ENCODE measurements at regions not wholly inside any gene's neighbourhood (a gene's known extent, or its start where the extent isn't known, plus 50 kb on each side); places are given as distances from the start of the nearest gene placed in this dataset.

GRCh38 chr4:53844551-53844950, 219.9 kb downstream of the CHIC2 start:
- Histone ChIP-seq H3K4me3 (ENCODE audit: low read depth, low read length) (no peak overlapping the region), H3K36me3 (ENCODE audit: control insufficient read depth in 2 of 2, insufficient read depth in 1 of 2, low read length in 2 of 2) (no peaks in the 10 kb centered on the region), H3K9me3 (ENCODE audit: control insufficient read depth, insufficient read depth, low read depth, low read length) (no peaks in the 10 kb centered on the region), H3K4me1 (ENCODE audit: control insufficient read depth, insufficient read depth, low read length) (no peaks in the 10 kb centered on the region; the same call in 1 of the 2 replicates), H3K27ac (ENCODE audit: extremely low read depth, low read depth, low read length) (no peak overlapping the region)
- TF ChIP-seq ZNF660 (tag by site-specific recombination; IDR thresholded peaks at IDR 0.05) (no peak), ZNF530 (tag by site-specific recombination; IDR thresholded peaks at IDR 0.05; ENCODE audit: low read depth) (no peak), OVOL3 (tag by site-specific recombination; IDR thresholded peaks at IDR 0.05) (no peak), ZNF37A (tag by site-specific recombination; IDR thresholded peaks at IDR 0.05) (no peak), ZNF843 (tag by site-specific recombination; IDR thresholded peaks at IDR 0.05) (no peak), SP2 (tag by site-specific recombination; IDR thresholded peaks at IDR 0.05) (no peak), ZNF707 (tag by site-specific recombination; IDR thresholded peaks at IDR 0.05) (no peak), ZNF596 (tag by site-specific recombination; IDR thresholded peaks at IDR 0.05) (no peak), GLI2 (tag by site-specific recombination; IDR thresholded peaks at IDR 0.05; ENCODE audit: borderline replicate concordance, low read depth) (no peak), PRDM1 (tag by site-specific recombination; IDR thresholded peaks at IDR 0.05) (no peak)
- TF ChIP-seq, protein P1, sequence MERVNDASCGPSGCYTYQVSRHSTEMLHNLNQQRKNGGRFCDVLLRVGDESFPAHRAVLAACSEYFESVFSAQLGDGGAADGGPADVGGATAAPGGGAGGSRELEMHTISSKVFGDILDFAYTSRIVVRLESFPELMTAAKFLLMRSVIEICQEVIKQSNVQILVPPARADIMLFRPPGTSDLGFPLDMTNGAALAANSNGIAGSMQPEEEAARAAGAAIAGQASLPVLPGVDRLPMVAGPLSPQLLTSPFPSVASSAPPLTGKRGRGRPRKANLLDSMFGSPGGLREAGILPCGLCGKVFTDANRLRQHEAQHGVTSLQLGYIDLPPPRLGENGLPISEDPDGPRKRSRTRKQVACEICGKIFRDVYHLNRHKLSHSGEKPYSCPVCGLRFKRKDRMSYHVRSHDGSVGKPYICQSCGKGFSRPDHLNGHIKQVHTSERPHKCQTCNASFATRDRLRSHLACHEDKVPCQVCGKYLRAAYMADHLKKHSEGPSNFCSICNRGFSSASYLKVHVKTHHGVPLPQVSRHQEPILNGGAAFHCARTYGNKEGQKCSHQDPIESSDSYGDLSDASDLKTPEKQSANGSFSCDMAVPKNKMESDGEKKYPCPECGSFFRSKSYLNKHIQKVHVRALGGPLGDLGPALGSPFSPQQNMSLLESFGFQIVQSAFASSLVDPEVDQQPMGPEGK (tag by site-specific recombination; IDR thresholded peaks at IDR 0.05) = no peak
- TF ChIP-seq, protein P2, sequence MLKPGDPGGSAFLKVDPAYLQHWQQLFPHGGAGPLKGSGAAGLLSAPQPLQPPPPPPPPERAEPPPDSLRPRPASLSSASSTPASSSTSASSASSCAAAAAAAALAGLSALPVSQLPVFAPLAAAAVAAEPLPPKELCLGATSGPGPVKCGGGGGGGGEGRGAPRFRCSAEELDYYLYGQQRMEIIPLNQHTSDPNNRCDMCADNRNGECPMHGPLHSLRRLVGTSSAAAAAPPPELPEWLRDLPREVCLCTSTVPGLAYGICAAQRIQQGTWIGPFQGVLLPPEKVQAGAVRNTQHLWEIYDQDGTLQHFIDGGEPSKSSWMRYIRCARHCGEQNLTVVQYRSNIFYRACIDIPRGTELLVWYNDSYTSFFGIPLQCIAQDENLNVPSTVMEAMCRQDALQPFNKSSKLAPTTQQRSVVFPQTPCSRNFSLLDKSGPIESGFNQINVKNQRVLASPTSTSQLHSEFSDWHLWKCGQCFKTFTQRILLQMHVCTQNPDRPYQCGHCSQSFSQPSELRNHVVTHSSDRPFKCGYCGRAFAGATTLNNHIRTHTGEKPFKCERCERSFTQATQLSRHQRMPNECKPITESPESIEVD (tag by site-specific recombination; IDR thresholded peaks at IDR 0.05) = no peak
- TF ChIP-seq, protein P3, sequence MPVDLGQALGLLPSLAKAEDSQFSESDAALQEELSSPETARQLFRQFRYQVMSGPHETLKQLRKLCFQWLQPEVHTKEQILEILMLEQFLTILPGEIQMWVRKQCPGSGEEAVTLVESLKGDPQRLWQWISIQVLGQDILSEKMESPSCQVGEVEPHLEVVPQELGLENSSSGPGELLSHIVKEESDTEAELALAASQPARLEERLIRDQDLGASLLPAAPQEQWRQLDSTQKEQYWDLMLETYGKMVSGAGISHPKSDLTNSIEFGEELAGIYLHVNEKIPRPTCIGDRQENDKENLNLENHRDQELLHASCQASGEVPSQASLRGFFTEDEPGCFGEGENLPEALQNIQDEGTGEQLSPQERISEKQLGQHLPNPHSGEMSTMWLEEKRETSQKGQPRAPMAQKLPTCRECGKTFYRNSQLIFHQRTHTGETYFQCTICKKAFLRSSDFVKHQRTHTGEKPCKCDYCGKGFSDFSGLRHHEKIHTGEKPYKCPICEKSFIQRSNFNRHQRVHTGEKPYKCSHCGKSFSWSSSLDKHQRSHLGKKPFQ (tag by site-specific recombination; IDR thresholded peaks at IDR 0.05) = no peak
- POLR2A ChIA-PET = no interaction called here
- CTCF ChIA-PET = no interaction called here

DNA sequence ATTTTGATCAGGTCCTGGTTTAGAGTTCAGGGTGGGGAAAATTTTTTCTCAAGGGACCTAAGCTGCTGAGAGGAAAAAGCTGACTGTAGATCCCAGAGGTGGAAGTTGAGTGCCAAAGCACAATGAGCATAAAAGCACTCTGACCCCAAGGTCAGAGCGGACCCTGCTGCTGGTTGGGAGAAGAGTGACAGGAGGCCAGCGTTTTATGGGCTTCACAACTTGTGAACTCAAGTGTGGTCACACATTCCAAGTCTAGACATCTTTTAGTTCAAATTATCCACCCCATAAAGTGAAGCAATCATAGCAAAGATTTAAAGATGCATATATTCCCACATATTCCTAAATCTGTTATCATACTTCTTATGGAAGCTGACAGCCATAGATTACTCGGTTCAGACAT, 220.3 kb downstream of the CHIC2 start:
- ChIA-PET POLR2A (no interaction called here), CTCF (no interaction called here)
- H3K27ac ChIP-seq (ENCODE audit: extremely low read depth, low read depth, low read length) = no peak overlapping the region
- H3K9me3 ChIP-seq (ENCODE audit: control insufficient read depth, insufficient read depth, low read depth, low read length) = no peaks in the 10 kb centered on the region
- no peak overlapping the region for H3K4me3 ChIP-seq (ENCODE audit: low read depth, low read length)
- no peaks in the 10 kb centered on the region; the same call in 1 of the 2 replicates for H3K4me1 ChIP-seq (ENCODE audit: control insufficient read depth, insufficient read depth, low read length)
- H3K36me3 ChIP-seq (ENCODE audit: control insufficient read depth in 2 of 2, insufficient read depth in 1 of 2, low read length in 2 of 2) = no peaks in the 10 kb centered on the region
- no peak for TF ChIP-seq ZFP37 (tag by site-specific recombination; IDR thresholded peaks at IDR 0.05)

GRCh38 chr4:53841711-53842110, 222.7 kb downstream of the CHIC2 start:
- CTCF ChIA-PET = interaction anchor here (0.6 to 1.5 kb wide), 2 partner anchors 135 to 258 kb away, joined by 3 to 4 read pairs; partner anchors contain the start of gene GSX2
- TF ChIP-seq ZBTB1 (tag by site-specific recombination; IDR thresholded peaks at IDR 0.05) (no peak), ZNF664 (tag by site-specific recombination; IDR thresholded peaks at IDR 0.05) (no peak), HOXC10 (CRISPR knock-in tag; IDR thresholded peaks at IDR 0.05) (no peak), ZNF670 (tag by site-specific recombination; IDR thresholded peaks at IDR 0.05; ENCODE audit: low read depth) (no peak), ZNF843 (tag by site-specific recombination; IDR thresholded peaks at IDR 0.05) (no peak), MZF1 (tag by site-specific recombination; IDR thresholded peaks at IDR 0.05; ENCODE audit: borderline replicate concordance) (no peak), ZNF214 (tag by site-specific recombination; IDR thresholded peaks at IDR 0.05; ENCODE audit: borderline replicate concordance) (no peak), ZNF621 (tag by site-specific recombination; IDR thresholded peaks at IDR 0.05) (no peak), ZFHX2 (tag by site-specific recombination; conservative IDR thresholded peaks at IDR 0.05) (no peak), REPIN1 (tag by site-specific recombination; IDR thresholded peaks at IDR 0.05; ENCODE audit: low read depth) (no peak), ZNF140 (tag by site-specific recombination; IDR thresholded peaks at IDR 0.05) (no peak)
- TF ChIP-seq, protein P4, sequence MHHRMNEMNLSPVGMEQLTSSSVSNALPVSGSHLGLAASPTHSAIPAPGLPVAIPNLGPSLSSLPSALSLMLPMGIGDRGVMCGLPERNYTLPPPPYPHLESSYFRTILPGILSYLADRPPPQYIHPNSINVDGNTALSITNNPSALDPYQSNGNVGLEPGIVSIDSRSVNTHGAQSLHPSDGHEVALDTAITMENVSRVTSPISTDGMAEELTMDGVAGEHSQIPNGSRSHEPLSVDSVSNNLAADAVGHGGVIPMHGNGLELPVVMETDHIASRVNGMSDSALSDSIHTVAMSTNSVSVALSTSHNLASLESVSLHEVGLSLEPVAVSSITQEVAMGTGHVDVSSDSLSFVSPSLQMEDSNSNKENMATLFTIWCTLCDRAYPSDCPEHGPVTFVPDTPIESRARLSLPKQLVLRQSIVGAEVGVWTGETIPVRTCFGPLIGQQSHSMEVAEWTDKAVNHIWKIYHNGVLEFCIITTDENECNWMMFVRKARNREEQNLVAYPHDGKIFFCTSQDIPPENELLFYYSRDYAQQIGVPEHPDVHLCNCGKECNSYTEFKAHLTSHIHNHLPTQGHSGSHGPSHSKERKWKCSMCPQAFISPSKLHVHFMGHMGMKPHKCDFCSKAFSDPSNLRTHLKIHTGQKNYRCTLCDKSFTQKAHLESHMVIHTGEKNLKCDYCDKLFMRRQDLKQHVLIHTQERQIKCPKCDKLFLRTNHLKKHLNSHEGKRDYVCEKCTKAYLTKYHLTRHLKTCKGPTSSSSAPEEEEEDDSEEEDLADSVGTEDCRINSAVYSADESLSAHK (tag by site-specific recombination; IDR thresholded peaks at IDR 0.05) = no peak

More at GRCh38 chr4:53841711-53842110, 222.7 kb downstream of the CHIC2 start:
- POLR2A ChIA-PET = no interaction called here
- no peak overlapping the region for H3K27ac ChIP-seq (ENCODE audit: extremely low read depth, low read depth, low read length)
- H3K9me3 ChIP-seq (ENCODE audit: control insufficient read depth, insufficient read depth, low read depth, low read length) = no peaks in the 10 kb centered on the region
- no peaks in the 10 kb centered on the region for H3K36me3 ChIP-seq (ENCODE audit: control insufficient read depth in 2 of 2, insufficient read depth in 1 of 2, low read length in 2 of 2)
- H3K4me1 ChIP-seq (ENCODE audit: control insufficient read depth, insufficient read depth, low read length) = no peaks in the 10 kb centered on the region; the same call in 1 of the 2 replicates
- H3K4me3 ChIP-seq (ENCODE audit: low read depth, low read length) = no peak overlapping the region
